ENCODE measurements at regions not wholly inside any gene's neighbourhood (a gene's known extent, or its start where the extent isn't known, plus 50 kb on each side); places are given as distances from the start of the nearest gene placed in this dataset.
"Not testable (repeated sequence)": the region's sequence is repeated elsewhere in the genome, so short reads cannot be mapped to it uniquely, and the experiment has no call there.

- no peak for DNase-seq (ENCODE audit: low spot score)
Measured at GRCh38 chr4:151519728-151520415, 110.9 kb downstream of the FHIP1A start.

- no peak for DNase-seq (ENCODE audit: low spot score)
Measured at GRCh38 chr4:151522866-151523519, 114.0 kb downstream of the FHIP1A start.

GRCh38 chr4:151524610-151525009, 115.6 kb downstream of the FHIP1A start:
- DNase-seq (ENCODE audit: low spot score), result no peak

DNA sequence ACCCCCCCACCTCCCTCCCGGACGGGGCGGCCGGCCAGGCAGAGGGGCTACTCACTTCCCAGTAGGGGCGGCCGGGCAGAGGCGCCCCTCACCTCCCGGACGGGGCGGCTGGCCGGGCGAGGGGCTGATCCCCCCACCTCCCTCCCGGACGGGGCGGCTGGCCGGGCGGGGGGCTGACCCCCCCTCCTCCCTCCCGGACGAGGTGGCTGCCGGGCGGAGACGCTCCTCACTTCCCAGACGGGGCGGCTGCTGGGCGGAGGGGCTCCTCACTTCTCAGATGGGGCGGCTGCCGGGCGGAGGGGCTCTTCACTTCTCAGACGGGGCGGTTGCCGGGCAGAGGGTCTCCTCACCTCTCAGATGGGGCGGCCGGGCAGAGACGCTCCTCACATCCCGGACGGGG, 117.5 kb downstream of the FHIP1A start:
- not testable (repeated sequence) for DNase-seq (ENCODE audit: low spot score)

- no peak for DNase-seq (ENCODE audit: low spot score)
Measured at GRCh38 chr4:151527699-151528098, 118.7 kb downstream of the FHIP1A start.

GRCh38 chr4:151529187-151529586, 120.2 kb downstream of the FHIP1A start:
- no peak for DNase-seq (ENCODE audit: low spot score)

- DNase-seq (ENCODE audit: low spot score), result no peak
Measured at GRCh38 chr4:151530230-151530629, 121.3 kb downstream of the FHIP1A start.

GRCh38 chr4:151530783-151531182, 121.8 kb downstream of the FHIP1A start:
- DNase-seq (ENCODE audit: low spot score), result no peak

DNA sequence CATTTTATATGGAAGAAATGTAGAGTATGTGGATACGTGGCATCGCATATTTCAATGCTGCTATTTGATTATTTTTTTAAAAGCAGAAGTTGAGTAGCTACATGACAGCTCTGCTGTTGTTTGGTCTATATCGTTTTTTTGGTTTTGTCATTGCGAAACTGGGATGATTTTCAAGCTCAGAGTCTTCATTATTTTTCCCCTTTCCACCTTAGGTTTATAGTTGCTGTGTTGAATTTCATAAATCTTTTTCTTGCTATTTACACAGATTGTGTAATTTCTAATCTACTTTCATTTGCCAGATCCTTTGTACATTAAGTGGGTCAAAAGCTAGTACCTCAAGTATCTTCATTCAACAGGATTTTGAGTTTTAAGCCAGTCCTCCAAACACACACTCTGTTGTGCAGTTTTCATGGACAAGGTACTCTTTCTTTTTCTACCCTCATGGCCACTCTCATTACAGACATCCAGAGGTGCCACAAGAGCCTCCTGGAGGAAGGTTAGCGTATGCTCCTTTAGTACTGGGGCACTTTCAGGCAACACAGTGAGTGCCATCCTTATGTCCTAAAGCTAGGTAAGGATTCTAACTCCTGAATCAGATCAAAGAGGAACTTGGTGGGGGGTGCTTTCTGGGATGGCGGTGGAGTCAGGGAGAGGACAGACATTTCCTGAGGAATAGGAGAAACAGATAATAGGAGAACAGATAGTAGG, 123.2 kb downstream of the FHIP1A start:
- peak; percentile 4 for DNase-seq (ENCODE audit: low spot score)

DNA sequence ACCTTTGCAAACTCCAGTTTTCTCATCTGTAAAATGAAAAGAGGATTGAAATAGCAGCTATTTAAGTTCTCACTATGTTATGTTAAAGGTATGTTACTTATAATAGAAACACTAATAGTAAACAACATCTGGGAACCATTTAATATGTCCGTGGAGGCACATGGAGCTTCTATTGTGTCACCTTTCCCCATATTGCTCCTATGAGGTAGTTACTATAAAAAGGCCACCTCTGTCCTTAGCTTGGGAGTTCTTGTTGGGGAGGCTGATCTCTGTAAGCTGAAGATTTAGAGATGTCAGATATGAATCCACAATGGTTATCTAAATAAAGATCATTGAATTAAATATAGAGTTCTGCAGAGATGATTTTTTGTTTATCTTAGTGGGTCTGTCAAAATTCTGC, 125.2 kb downstream of the FHIP1A start:
- DNase-seq (ENCODE audit: low spot score), result no peak

DNA sequence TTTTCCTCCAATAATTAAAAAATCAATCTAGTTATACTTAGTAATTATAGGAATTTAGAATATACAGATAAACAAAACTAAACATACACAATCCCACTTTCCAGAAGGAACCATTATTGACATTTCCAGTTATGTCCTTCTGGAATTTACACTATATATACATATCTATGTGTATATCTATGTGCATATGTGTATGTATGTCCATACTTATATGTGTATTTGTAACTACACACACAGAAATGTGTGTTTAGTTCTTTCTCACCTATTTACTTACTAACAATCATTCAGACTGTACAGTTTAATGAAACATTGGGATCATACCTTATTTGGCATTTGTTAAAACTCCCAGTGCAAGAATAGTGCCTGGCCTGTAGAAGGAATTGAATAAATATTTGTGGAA, 126.4 kb downstream of the FHIP1A start:
- no peak for DNase-seq (ENCODE audit: low spot score)

- DNase-seq (ENCODE audit: low spot score), result no peak
Measured at GRCh38 chr4:151537687-151538086, 128.7 kb downstream of the FHIP1A start.

DNA sequence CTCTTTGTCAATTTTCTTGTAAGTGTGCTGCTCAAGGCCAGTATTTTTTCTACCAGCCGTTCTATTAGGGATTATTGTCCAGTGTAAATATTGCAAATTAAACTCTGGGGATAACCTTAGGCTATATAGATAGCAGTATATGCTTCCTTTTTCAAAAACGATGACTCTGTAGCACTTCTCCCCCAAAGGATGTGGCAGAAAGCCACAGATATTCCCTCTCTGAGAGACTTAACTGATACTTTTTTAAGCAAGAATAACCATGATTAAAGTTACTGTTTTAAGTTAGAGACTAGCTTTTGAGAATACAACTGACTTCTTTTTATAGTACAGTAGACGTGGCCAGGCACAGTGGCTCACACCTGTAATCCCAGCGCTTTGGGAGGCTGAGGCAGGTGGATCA, 130.0 kb downstream of the FHIP1A start:
- DNase-seq (ENCODE audit: low spot score), result no peak

- DNase-seq (ENCODE audit: low spot score), result peak; percentile 56
Measured at GRCh38 chr4:151540728-151541388, 131.9 kb downstream of the FHIP1A start.

GRCh38 chr4:151541389-151542071, 132.6 kb downstream of the FHIP1A start:
- DNase-seq (ENCODE audit: low spot score), result peak; percentile 19

- no peak for DNase-seq (ENCODE audit: low spot score)
Measured at GRCh38 chr4:151548708-151549107, 139.7 kb downstream of the FHIP1A start.

DNA sequence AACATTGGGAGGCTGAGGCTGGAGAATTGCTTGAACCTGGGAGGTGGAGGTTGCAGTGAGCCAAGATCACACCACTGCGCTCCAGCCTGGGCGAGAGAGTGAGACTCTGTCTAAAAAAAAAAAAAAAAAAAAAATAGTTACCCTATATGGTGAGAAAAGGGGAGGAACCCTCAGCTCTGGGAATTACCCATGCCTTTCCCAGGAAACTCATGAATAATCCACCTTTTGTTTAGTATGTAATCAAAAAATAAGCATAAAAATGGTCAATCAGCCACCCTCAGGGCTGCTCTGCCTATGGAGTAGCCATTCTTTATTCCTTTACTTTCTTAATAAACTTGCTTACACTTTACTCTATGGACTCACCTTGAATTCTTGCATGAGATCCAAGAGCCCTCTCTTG, 140.4 kb downstream of the FHIP1A start:
- not testable (repeated sequence) for DNase-seq (ENCODE audit: low spot score)

GRCh38 chr4:151553874-151554273, 144.9 kb downstream of the FHIP1A start:
- DNase-seq (ENCODE audit: low spot score), result peak; percentile 58

- no peak for DNase-seq (ENCODE audit: low spot score)
Measured at GRCh38 chr4:151555151-151555945, 146.4 kb downstream of the FHIP1A start.

DNA sequence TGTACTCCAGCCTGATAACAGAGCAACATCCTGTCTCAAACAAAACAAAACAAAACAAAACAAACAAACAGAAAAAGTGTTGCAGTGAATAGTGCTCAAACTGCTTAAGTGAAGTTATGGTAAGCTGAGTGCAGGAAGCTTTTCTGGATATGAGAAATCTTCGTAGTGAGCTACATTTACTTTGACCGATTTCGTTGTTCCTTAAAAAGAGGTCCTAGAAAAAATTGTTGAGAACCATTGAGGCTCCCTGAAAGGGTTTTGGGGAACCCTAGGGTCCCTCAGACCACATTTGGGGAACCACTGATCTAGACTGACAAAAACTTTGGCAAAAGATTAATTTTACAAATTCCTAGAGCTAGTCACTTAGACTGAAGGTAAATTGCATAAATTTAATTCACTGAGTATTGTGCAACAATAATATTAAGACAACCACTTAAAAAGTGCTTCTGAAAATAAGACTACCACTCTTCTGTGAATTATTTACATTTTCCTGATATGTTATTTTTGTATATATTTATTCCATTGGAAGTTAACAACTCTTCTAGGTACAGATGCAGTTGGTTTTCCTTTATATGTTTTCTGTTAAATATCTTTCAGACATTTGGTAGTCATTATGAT, 149.6 kb downstream of the FHIP1A start:
- DNase-seq (ENCODE audit: low spot score), result no peak

Data from HT-29 (cell line).